Lower leg skin (tissue), 4 donors: ENCODE measurements at regions not wholly inside any gene's neighbourhood (a gene's known extent, or its start where the extent isn't known, plus 50 kb on each side); places are given as distances from the start of the nearest gene placed in this dataset.

Source experiments
- DNase-seq, 2 donors: peaks; one replicate each; pipeline ENCODE4 v3.0.0-alpha.2; 2019; ENCODE audit warnings: low spot score in 2 of 2
- H3K4me3 ChIP-seq: fragments of 200-600 bp; sonication (generic); 2 replicates; pipeline ENCODE4 v1.5.1; 2017; ENCODE audit warnings: mild to moderate bottlenecking, low read depth; ENCODE audit not compliant: poor library complexity, severe bottlenecking
- CTCF ChIP-seq, 3 donors: fragments of 450-650 bp; IDR thresholded peaks; one replicate each; pipeline ENCODE4 v1.5.1; 2016; ENCODE audit warnings: antibody characterized with exemption in 3 of 3, mild to moderate bottlenecking in 3 of 3, moderate library complexity in 2 of 3
- POLR2A ChIP-seq, 2 donors: fragments of 450-650 bp; IDR thresholded peaks; one replicate each; pipeline ENCODE4 v1.6.1; 2016 to 2017; ENCODE audit warnings: antibody characterized with exemption in 2 of 2, mild to moderate bottlenecking in 1 of 2, moderate library complexity in 1 of 2
- WGBS, 2 donors: methylation state at CpG; one replicate each; pipeline ENCODE4 v1.1.5; 2018; 5-methylcytosine and 5-hydroxymethylcytosine counted together
- intact Hi-C: fragments of 100-400 bp; cut with DNase I; formaldehyde crosslinking; loops from one replicate; pipeline ENCODE4 v1.15.0; 2023; ENCODE audit warnings: low total_unique reads

- TF ChIP-seq CTCF (IDR thresholded peaks at IDR 0.05) (no peak), POLR2A (IDR thresholded peaks at IDR 0.05) (no peak)
- H3K4me3 ChIP-seq, result no peak overlapping the region
- 78 to 86% methylated on average over 6 of the region's 6 CpGs for WGBS, 2 donors
- intact Hi-C loops, result no loop called here
- no peak for DNase-seq
Measured at GRCh38 chr16:9177861-9178260, 86.4 kb downstream of the HAPSTR1 start.

GRCh38 chr16:9183682-9184353, 92.4 kb downstream of the HAPSTR1 start:
- H3K4me3 ChIP-seq, result no peak overlapping the region
- 81 to 87% methylated on average over 27 of the region's 29 CpGs for WGBS, 2 donors
- no peak for DNase-seq
- intact Hi-C loops, result no loop called here
- TF ChIP-seq CTCF (IDR thresholded peaks at IDR 0.05), result no peak
- no peak for TF ChIP-seq POLR2A (IDR thresholded peaks at IDR 0.05)

- TF ChIP-seq POLR2A (IDR thresholded peaks at IDR 0.05) (no peak), CTCF (IDR thresholded peaks at IDR 0.05) (no peak)
- intact Hi-C loops, result no loop called here
- no peak for DNase-seq
- WGBS, 2 donors, result 92% methylated on average over 25 to 30 of the region's 33 CpGs
- H3K4me3 ChIP-seq, result no peak overlapping the region
Measured at GRCh38 chr16:9184354-9184690, 92.9 kb downstream of the HAPSTR1 start.

GRCh38 chr16:9185381-9185780, 93.9 kb downstream of the HAPSTR1 start:
- TF ChIP-seq CTCF (IDR thresholded peaks at IDR 0.05) (no peak), POLR2A (IDR thresholded peaks at IDR 0.05) (no peak)
- 63 to 70% methylated on average over 2 of the region's 2 CpGs for WGBS, 2 donors
- DNase-seq, result no peak
- intact Hi-C loops, result no loop called here
- no peak overlapping the region for H3K4me3 ChIP-seq

- H3K4me3 ChIP-seq, result no peak overlapping the region
- intact Hi-C loops, result no loop called here
- 84 to 87% methylated on average over 3 of the region's 3 CpGs for WGBS, 2 donors
- no peak for DNase-seq
- TF ChIP-seq CTCF (IDR thresholded peaks at IDR 0.05) (no peak), POLR2A (IDR thresholded peaks at IDR 0.05) (no peak)
Measured at GRCh38 chr16:9186061-9186460, 94.6 kb downstream of the HAPSTR1 start.

GRCh38 chr16:9188721-9189120, 97.3 kb downstream of the HAPSTR1 start:
- no peak overlapping the region for H3K4me3 ChIP-seq
- 45 to 52% methylated on average over 3 of the region's 3 CpGs for WGBS, 2 donors
- DNase-seq, result no peak
- intact Hi-C loops, result no loop called here
- no peak for TF ChIP-seq CTCF (IDR thresholded peaks at IDR 0.05)
- TF ChIP-seq POLR2A (IDR thresholded peaks at IDR 0.05), result no peak
